Neural crest cell (in vitro differentiated cells): ENCODE measurements at regions not wholly inside any gene's neighbourhood (a gene's known extent, or its start where the extent isn't known, plus 50 kb on each side); places are given as distances from the start of the nearest gene placed in this dataset.
A peak's percentile ranks its signal among the peaks of the same experiment; 100 is the strongest.

Source experiments
- DNase-seq: peaks from one replicate; pipeline ENCODE4 v3.0.0; 2021; ENCODE audit warnings: low read depth, mixed read lengths, low spot score
- H3K27ac Mint-ChIP-seq: one replicate; pipeline ENCODE4 v1.8.0; 2021; ENCODE audit warnings: mild to moderate bottlenecking, mixed read lengths; ENCODE audit not compliant: unreplicated experiment
- H3K27me3 Mint-ChIP-seq: 2 replicates; pipeline ENCODE4 v1.8.0; 2021; ENCODE audit warnings: low read depth, mild to moderate bottlenecking, mixed read lengths
- H3K36me3 Mint-ChIP-seq: 2 replicates; pipeline ENCODE4 v1.8.0; 2021; ENCODE audit warnings: low read depth, mild to moderate bottlenecking, mixed read lengths
- H3K4me1 Mint-ChIP-seq: 2 replicates; pipeline ENCODE4 v1.8.0; 2021; ENCODE audit warnings: mixed read lengths
- H3K4me3 Mint-ChIP-seq: one replicate; pipeline ENCODE4 v1.8.0; 2021; ENCODE audit warnings: mild to moderate bottlenecking, mixed read lengths
- H3K9me3 Mint-ChIP-seq: 2 replicates; pipeline ENCODE4 v1.8.0; 2021; ENCODE audit warnings: mixed read lengths
- TF ChIP-seq, protein P1 (sequence below): fragments of 200-600 bp; sonication (generic); conservative IDR thresholded peaks from 2 replicates; pipeline ENCODE4 v1.5.0; 2021; ENCODE audit warnings: antibody characterized with exemption, mild to moderate bottlenecking

DNA sequence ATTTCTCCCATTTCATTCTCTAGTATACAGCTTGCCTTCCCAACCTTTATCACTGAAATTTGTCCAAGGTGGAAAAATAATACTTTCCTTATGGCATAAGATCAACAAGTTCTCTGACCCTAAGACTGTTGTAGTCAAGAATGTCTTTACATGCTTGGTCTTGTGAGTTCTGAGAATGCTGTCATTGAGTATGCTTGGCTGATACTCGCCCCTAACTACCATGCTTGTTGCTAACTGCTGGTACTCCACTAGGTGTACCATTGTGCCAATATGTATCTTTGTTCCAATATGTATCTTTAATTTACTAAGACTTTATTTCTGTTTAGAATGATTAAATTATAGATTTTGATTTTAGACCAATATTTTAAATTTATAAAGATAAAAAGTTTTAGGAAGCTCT lies 796.4 kb downstream of the PCDH7 start:
- Mint-ChIP-seq H3K9me3 (peaks cover 3% of the 10 kb centered on the region), H3K36me3 (no peaks in the 10 kb centered on the region), H3K27me3 (no peaks in the 10 kb centered on the region), H3K4me1 (no peaks in the 10 kb centered on the region), H3K4me3 (no peak overlapping the region), H3K27ac (no peak overlapping the region)
- no peak for DNase-seq
- TF ChIP-seq, protein P1, sequence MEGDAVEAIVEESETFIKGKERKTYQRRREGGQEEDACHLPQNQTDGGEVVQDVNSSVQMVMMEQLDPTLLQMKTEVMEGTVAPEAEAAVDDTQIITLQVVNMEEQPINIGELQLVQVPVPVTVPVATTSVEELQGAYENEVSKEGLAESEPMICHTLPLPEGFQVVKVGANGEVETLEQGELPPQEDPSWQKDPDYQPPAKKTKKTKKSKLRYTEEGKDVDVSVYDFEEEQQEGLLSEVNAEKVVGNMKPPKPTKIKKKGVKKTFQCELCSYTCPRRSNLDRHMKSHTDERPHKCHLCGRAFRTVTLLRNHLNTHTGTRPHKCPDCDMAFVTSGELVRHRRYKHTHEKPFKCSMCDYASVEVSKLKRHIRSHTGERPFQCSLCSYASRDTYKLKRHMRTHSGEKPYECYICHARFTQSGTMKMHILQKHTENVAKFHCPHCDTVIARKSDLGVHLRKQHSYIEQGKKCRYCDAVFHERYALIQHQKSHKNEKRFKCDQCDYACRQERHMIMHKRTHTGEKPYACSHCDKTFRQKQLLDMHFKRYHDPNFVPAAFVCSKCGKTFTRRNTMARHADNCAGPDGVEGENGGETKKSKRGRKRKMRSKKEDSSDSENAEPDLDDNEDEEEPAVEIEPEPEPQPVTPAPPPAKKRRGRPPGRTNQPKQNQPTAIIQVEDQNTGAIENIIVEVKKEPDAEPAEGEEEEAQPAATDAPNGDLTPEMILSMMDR = no peak

DNA sequence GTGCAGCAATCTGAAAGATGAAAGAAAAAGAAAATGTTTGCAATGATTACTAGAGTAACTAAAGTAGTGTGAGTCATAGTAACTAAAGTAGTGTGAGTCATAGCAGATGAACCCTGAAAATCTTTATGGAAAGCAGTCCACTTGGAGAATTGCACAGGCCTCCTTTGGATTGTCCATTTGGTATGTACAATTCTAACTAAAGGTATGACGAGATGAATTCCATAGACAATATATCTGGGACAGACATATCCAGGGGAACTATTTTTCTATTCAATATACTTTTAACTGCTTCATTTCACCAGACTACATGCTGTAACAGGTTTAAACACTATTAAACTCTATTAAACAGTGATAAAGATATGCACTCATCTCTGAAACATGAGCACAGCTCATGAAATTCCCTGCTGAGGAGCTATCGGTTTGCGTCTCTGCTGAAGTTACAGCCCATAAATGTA lies 798.7 kb downstream of the PCDH7 start:
- DNase-seq = no peak
- TF ChIP-seq, protein P1 = no peak
- Mint-ChIP-seq H3K27me3 (no peaks in the 10 kb centered on the region), H3K9me3 (peaks cover 7% of the 10 kb centered on the region), H3K36me3 (peaks cover 4% of the 10 kb centered on the region), H3K4me3 (no peak overlapping the region), H3K4me1 (no peaks in the 10 kb centered on the region), H3K27ac (no peak overlapping the region)

DNA sequence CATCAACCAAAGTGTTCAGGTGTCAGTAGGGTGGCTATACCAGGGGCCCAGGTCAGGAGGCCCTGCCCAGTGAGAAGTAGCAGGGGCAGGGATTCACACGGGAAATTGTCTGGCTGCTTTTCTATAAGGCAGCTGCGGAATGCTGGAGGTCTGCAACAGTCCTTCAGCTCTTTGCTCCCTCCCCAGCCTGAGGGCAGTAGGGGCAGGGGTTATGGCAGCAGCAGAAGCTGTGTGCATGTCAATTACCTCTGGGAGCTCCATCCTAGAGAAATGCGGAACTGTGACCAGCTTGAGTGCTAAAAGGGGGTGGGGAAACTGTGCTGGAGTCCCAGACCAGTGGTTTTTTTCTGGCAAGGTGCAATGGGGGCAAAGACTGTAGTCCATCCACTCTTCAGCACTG lies 810.4 kb downstream of the PCDH7 start:
- Mint-ChIP-seq H3K4me1 (peaks cover 16% of the 10 kb centered on the region), H3K4me3 (peak overlapping the region; percentile 34), H3K9me3 (peaks cover 9% of the 10 kb centered on the region), H3K27me3 (no peaks in the 10 kb centered on the region), H3K36me3 (no peaks in the 10 kb centered on the region), H3K27ac (peak overlapping the region; percentile 99)
- DNase-seq = no peak
- TF ChIP-seq, protein P1 = no peak

DNA sequence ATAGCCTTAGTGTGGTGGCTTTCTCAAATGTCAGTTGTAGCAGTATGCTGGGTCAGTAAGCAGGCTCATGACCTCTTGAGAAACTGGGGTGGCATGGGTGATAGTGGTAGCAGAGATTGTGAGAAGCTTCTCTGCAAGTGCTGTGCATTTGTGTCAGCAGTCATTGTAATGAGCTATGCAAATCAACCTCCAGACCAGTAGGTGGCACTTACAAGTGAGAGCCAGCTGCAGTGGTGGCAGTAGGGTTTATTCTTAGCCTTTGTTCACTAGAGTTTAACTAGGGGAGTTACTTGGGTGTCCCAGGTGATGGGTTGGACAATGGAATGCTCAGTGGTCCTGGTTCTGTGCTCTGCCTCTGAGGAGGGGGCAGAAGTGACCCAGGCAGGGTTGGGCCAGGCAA lies 818.7 kb downstream of the PCDH7 start:
- TF ChIP-seq, protein P1 = no peak
- Mint-ChIP-seq H3K27ac (no peak overlapping the region), H3K27me3 (no peaks in the 10 kb centered on the region), H3K4me3 (no peak overlapping the region), H3K4me1 (no peaks in the 10 kb centered on the region), H3K36me3 (no peaks in the 10 kb centered on the region), H3K9me3 (peaks cover 2% of the 10 kb centered on the region)
- DNase-seq = no peak

DNA sequence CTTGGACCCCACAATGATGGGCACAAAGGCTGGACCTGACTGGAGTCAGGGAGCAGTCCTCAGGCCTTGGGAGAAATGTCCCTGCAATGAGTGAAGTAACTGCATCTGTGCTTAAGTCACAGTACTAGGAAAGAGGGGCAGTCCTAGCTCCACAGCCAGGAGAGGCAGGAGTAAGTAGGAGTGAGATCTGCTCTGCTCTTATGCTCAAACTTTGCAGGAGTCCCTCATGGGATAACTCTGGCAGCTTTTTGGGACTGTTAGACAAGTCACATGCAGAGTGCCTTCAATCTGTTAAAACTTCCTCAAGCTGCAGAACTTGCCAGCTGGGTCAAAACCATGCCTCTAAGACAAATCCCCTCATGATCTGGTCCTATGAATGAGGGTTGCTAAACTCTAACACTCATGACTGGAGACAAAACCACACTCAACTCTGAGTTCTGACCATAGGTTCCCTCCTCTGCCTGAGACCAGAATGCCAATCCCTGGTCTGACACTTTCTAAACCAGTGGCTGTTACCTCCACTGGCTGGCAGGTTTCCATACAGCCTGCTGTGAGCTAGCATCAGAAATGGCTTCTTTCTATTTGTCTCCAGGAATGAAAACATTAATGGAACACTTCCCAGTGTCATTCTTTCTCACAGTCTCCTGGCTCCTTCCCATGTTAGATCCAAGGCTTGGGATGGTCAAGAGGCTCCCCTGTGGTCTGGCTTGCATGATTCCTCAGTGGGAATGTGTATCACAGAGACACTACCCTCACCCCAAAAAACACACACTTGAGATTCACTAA lies 819.3 kb downstream of the PCDH7 start:
- no peaks in the 10 kb centered on the region for H3K27me3 Mint-ChIP-seq
- peaks cover 2% of the 10 kb centered on the region for H3K9me3 Mint-ChIP-seq
- H3K36me3 Mint-ChIP-seq = no peaks in the 10 kb centered on the region
- no peak overlapping the region for H3K27ac Mint-ChIP-seq
- no peak for DNase-seq
- TF ChIP-seq, protein P1 = no peak
- no peak overlapping the region for H3K4me3 Mint-ChIP-seq
- no peaks in the 10 kb centered on the region for H3K4me1 Mint-ChIP-seq
